Fibroblast of skin of back (primary cell): ENCODE measurements at regions not wholly inside any gene's neighbourhood (a gene's known extent, or its start where the extent isn't known, plus 50 kb on each side); places are given as distances from the start of the nearest gene placed in this dataset.
"Not testable (repeated sequence)": the region's sequence is repeated elsewhere in the genome, so short reads cannot be mapped to it uniquely, and the experiment has no call there.

Experiments
- DNase-seq: peaks from one replicate; pipeline ENCODE4 v3.0.0-alpha.2; 2013

DNA sequence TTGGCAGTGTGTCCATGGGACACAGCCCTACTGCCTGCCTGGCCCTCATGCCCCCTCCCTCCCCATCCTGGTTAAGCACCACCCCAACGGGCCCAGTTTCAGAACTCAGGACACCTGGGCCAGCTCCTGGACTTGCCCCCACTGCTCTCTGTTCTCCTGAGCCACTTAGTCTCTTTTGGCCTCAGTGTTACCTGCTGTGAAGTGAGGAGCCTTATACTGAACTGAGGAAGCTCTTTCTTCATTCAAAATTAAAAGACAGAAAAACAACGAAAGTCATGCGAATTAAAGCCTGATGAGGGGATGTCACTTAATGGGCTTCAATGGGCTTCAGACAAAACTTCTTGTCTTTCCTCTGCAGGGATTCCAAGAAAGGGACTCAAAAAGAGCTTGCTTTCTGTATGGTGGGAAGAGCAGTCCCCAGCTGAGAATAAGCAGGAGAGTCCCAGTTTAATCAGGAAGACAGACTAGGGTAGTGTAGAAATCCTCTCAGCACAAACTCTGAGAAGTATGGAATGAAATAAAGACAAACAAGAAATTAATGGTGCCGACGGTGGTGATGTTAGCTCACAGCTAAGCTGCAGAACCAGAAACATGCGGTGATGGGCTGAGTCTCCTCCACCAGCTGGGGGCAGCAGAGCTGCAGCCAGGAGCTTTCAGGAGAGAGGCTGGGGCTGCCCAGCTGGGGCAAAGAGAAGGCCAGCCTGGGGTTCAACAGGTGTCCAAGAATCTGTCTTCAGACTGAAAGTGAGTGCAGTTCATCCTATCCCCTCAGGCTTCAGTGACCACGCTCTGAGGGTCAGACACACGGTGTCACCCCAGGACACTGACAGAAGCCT is 101.0 kb downstream of the GGTLC2 start:
- DNase-seq, result peak; percentile 7

GRCh38 chr22:22746061-22746962 is 101.9 kb downstream of the GGTLC2 start:
- no peak for DNase-seq

DNA sequence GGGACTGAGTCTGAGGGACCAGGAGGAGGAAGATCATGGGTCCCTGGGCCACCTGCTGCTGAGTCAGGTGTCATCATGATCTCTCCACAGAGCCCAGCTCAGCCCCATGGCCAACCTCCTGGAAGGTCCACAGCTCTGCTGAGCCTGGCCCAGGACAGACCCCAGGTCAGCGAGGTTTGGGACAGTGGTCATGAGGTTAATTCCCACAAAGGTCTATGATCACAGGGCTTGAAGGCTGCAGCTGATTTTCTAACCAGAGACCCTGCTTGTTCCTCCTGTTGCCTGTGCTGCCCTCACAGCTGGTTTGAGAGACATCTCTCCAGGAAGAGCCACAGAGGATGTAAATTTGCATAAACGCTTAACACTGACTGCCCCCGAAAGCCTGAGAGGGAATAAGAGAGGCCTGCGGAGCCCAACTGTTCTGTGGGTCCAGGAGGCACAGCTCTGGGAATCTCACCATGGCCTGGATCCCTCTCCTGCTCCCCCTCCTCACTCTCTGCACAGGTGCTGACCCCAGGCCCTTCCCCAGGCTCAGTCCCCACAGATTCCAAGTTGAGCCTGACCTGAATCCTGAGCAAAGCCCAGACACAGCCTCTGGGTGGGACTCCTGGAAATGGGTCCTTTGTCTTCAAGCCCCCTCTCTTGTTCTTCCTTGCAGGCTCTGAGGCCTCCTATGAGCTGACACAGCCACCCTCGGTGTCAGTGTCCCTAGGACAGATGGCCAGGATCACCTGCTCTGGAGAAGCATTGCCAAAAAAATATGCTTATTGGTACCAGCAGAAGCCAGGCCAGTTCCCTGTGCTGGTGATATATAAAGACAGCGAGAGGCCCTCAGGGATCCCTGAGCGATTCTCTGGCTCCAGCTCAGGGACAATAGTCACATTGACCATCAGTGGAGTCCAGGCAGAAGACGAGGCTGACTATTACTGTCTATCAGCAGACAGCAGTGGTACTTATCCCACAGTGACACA is 102.8 kb downstream of the GGTLC2 start:
- no peak for DNase-seq

DNA sequence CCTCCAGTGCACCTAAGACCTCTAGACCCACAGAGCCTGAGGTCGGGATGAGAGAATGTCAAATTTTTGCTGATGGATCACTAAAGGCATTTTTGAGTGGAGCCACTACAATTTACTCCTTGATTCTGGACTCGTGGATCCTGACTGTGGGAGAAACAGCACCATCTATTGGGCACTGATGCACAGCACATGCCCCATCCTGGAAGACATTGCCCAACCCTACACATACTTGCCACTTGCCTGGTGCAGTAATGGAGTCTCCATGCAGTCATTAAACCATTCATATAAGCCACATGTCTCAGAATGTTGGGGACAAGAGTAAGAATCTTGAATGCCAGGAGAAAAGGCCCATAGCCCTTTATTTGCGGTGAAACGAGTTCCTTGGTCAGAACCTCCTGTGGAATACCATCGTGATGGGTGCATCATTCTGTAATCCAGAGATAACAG is 103.9 kb downstream of the GGTLC2 start:
- DNase-seq, result peak; percentile 46

- DNase-seq, result no peak
Observed at GRCh38 chr22:22748756-22749155, 104.3 kb downstream of the GGTLC2 start.

DNA sequence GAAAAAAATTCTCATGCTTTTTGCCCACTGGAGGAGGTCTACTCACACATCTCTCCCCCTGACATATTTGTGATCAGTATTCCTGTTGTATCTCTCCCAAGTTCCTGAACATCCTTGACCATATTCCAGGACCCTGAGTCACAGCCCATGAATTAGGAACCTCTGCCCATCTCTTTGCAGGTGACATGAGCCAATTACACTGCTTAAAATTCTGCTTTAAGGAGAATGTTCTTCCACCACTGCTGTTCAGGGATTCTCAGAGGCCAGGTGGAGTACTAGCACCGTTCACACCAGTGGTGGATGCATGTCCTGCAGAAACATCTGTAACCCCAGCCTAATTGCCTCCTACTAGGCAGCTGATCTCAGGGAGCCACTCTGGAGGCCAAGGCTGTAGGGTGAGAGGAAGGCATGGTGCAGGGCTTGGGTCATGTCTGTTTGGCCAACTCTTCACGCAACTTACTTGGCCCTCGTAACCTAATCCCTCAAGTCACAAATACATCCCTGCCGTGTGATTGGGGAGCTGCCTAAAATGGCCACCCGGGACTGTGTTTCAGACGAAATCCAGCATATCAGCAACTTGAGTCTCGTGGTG is 104.8 kb downstream of the GGTLC2 start:
- DNase-seq, result no peak

- no peak for DNase-seq
Observed at GRCh38 chr22:22750335-22751042, 106.1 kb downstream of the GGTLC2 start.

DNA sequence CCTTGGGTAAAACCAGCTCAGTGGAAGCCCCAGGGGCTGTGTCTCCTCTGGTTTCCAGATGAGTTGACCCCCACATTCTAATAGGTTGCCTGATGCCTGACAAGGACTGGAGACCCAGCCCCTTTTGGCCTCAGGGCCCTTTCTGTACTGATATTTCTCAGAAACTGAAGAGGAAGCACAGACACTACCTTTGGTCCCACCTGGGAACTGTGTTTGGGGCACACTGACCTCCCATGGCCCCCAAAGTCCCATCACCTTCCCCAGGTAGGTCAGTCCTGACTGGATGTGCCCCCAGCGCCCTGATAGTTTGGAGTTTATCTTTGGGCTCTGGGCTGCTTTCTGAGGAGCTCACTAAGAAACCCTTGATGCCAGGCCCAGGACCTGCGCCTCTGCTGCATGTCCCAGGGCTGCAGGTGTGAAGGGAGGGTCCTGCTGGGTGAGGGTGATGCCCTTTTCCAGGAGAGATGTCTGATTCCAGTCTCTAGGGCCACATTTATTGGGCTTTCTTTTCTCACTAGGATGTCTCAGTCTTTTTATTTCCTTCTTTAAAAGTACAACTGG is 106.7 kb downstream of the GGTLC2 start:
- DNase-seq, result no peak

DNA sequence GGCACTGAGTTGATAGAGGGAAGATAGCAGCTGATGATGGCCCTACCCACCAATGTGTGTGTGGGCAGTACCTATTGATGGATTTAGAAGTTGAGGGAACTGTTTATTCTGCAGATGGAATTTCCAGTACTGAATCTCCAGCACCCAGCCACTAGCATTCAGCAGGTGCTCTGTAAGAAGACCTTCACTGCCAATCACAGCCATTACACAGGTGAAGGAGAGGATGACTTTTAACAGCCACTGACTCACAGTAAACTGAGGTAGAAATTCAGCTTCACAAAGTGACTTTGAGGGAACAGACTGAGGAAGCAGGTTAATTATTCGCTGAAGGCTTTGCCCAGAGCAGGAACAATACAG is 107.8 kb downstream of the GGTLC2 start:
- no peak for DNase-seq

DNA sequence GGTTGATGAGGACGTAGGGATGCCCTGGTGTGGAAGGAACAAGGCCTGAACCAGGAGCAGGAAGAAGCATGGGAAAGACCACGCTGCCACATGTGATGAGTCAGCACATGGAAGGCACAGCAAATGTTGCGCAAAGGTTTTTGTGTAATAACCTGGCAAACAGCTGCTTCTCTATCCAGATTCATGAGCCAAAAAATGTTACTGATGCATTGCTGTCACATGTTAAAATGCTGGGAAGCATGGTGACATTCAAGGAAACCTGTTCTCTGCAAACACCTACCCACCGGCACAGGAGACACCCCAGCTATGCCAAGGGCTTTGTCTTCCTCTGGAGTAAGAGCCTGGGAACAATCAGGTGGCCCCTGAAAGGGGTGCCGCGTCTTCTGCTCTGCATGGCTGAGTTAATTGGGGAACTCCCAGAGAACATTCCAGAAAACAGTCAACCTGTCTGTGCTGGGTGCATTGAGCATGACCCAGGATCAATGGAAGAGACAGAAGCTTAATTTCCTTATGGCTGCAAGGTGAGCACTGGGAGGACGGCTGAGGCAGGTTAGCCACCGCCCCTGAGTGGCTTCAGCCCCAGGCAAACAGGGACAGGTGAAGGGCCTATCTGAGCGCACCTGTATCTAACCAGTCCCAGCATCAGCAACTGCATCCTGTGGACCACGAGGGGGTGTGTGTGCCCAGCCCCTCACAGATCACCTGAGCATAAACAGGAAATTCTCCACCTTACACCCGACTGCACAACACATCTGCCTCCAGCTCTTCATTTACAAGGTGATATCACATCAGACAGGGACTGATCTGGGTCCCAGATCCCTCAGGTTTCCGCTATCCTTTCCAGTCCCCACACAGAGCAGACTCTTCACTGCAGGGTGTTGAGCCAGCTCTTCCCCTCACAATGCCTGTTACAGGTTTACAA is 108.4 kb downstream of the GGTLC2 start:
- no peak for DNase-seq

GRCh38 chr22:22753526-22754267 is 109.3 kb downstream of the GGTLC2 start:
- peak; percentile 18 for DNase-seq

DNA sequence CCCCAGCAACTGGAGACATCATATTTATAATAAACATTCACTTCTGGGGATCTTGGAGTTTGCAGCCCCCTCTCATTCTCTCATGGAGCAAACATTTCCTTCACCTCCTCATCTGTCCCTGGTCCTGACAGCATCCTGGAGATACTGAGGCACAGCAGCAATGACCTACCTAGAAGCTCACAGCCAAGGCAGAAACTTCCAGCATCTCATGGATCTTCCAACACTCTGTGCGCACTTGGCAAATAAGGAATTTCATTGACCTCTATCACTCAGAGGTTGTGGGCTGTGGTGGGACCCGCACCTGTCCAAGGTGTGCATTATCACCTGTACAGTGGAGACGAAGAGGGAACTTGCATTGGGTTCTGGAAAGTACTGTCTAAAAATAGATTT is 109.8 kb downstream of the GGTLC2 start:
- DNase-seq, result no peak

DNA sequence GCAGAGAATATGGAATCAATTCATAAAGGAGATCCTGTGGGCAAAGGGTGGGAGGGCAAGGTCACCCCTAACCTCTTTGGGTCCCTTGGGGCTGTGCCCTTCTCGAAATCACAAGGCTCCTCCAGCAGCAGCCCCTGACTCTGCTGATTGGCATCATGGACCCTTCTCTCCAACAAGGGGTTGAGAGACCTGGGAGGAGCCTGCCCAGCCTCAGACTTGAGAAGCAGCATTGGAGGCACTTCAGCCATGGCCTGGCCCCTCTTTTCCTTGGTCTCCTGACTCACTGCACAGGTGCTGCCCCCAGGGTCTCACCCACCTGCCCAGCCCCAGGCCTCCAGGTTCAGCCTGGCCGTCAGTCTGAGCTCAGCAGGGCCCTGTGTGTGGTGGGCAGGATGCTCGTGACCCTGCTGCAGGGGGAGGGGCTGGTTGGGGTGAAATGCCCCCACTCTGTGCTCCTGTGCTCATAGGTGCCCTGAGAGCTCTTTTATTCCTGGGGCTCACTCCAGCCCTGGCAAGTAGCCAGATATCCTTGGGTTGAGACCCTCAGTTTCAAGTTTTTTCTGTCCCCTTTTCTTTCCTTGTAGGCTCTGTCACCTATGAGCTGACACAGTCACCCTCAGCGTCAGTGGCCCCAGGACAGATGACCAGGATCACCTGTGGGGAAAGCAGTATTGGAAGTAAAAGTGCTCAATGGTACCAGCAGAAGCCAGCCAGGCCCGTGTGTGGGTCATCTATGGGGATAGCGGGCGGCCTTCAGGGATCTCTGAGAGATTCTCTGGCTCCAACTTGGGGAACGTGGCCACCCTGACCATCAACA is 110.8 kb downstream of the GGTLC2 start:
- no peak for DNase-seq

GRCh38 chr22:22755778-22756100 is 111.3 kb downstream of the GGTLC2 start:
- no peak for DNase-seq

- DNase-seq, result no peak
Observed at GRCh38 chr22:22756109-22756508, 111.7 kb downstream of the GGTLC2 start.

DNA sequence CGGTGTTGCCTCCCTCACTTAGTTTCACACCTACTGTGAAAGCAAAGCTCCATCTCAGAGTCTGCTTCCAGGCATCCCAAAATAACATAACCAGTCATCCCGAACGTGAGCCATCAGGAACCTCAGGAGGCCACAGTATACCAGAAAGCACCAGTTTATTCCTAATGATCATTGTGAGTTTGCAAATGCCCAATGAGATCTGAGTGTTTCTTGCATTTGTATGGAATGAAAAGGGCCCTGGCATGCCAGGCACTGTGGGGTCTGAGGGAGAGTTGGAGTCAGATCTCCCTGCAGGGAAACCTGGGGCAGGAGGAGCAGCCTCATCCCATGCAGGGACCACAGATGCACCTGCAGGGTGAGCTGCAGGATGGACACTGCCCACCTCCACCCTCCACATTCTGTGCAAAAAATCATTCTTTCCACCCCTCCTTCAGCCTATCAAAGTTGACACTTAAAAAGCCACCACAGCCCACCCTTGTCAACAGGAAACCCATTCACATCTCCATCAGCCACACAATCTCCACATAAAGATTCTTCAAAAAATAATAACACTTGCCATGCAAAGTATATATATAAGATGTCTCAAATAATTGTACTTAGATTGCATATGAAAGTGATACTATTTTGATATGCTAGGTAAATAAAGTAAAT is 112.3 kb downstream of the GGTLC2 start:
- not testable (repeated sequence) for DNase-seq

- not testable (repeated sequence) for DNase-seq
Observed at GRCh38 chr22:22758101-22758807, 113.8 kb downstream of the GGTLC2 start.
